ENCODE measurements at regions not wholly inside any gene's neighbourhood (a gene's known extent, or its start where the extent isn't known, plus 50 kb on each side); places are given as distances from the start of the nearest gene placed in this dataset.

- TF ChIP-seq HDAC2 (IDR thresholded peaks at IDR 0.05; ENCODE audit: borderline replicate concordance in 1 of 2, low read depth in 2 of 2, low read length in 2 of 2) (no peak), TCF12 (IDR thresholded peaks at IDR 0.05; ENCODE audit: low read depth, low read length) (no peak), TAF7 (optimal IDR thresholded peaks at IDR 0.05; ENCODE audit: borderline replicate concordance, low read depth, low read length) (no peak), EGR1 (IDR thresholded peaks at IDR 0.05; ENCODE audit: borderline replicate concordance, low read depth, low read length) (no peak)
Measured at GRCh38 chr4:184924516-184924915, 93.8 kb upstream of the HELT start (continued).

Data from H1 (cell line).